ENCODE measurements at regions not wholly inside any gene's neighbourhood (a gene's known extent, or its start where the extent isn't known, plus 50 kb on each side); places are given as distances from the start of the nearest gene placed in this dataset.

DNA sequence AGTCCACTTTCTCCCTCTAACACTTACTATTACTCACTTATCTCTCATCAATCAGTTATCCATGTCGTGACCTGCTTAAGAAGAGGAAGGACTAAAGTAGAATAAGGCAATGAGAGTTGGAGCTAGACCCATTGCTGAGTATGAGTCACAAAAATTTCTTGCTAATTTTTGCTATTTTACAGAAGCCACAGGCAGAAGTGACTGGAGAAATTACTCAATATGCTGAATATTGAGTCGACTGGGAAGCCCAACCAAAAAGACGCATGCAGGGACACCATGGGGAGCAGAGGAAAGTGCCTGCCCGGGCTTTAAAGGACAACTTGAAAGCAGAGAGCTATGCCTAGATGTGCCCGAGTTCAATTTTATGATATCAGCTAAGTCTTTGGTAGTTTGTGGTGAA, 115.4 kb upstream of the FOXG1 start:
- TF ChIP-seq, protein P1, sequence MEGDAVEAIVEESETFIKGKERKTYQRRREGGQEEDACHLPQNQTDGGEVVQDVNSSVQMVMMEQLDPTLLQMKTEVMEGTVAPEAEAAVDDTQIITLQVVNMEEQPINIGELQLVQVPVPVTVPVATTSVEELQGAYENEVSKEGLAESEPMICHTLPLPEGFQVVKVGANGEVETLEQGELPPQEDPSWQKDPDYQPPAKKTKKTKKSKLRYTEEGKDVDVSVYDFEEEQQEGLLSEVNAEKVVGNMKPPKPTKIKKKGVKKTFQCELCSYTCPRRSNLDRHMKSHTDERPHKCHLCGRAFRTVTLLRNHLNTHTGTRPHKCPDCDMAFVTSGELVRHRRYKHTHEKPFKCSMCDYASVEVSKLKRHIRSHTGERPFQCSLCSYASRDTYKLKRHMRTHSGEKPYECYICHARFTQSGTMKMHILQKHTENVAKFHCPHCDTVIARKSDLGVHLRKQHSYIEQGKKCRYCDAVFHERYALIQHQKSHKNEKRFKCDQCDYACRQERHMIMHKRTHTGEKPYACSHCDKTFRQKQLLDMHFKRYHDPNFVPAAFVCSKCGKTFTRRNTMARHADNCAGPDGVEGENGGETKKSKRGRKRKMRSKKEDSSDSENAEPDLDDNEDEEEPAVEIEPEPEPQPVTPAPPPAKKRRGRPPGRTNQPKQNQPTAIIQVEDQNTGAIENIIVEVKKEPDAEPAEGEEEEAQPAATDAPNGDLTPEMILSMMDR (IDR thresholded peaks at IDR 0.05; ENCODE audit: insufficient read depth, low read length, poor library complexity, severe bottlenecking) = no peak
- Histone ChIP-seq H3K4me3 (ENCODE audit: low read depth, low read length) (no peak overlapping the region), H3K27me3 (ENCODE audit: control insufficient read depth, insufficient read depth, low read length) (no peaks in the 10 kb centered on the region), H3K36me3 (ENCODE audit: control insufficient read depth, insufficient read depth, low read length) (no peaks in the 10 kb centered on the region)
- no peak for DNase-seq (ENCODE audit: low read depth)

DNA sequence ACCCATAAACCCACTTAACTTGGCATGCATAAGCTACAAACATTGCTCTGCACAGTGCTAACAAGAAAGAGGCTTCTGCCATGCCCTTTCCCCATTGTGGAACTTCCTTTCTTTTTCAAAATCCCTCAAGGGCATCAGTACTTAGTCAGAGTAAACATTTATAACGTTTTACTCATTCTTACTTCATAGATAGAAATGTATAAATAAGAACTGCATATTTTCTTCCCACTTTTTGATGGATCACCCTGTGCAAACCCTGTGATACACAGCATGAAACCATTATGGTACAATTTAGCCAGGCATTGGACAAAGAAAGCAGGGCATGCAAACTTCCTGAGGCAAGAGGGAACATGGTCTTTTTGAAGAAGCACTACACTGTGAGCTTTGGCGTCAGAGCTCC, 113.8 kb upstream of the FOXG1 start:
- Histone ChIP-seq H3K27me3 (ENCODE audit: control insufficient read depth, insufficient read depth, low read length) (no peaks in the 10 kb centered on the region), H3K4me3 (ENCODE audit: low read depth, low read length) (no peak overlapping the region), H3K36me3 (ENCODE audit: control insufficient read depth, insufficient read depth, low read length) (no peaks in the 10 kb centered on the region)
- TF ChIP-seq, protein P1 (IDR thresholded peaks at IDR 0.05; ENCODE audit: insufficient read depth, low read length, poor library complexity, severe bottlenecking) = no peak
- DNase-seq (ENCODE audit: low read depth) = no peak

DNA sequence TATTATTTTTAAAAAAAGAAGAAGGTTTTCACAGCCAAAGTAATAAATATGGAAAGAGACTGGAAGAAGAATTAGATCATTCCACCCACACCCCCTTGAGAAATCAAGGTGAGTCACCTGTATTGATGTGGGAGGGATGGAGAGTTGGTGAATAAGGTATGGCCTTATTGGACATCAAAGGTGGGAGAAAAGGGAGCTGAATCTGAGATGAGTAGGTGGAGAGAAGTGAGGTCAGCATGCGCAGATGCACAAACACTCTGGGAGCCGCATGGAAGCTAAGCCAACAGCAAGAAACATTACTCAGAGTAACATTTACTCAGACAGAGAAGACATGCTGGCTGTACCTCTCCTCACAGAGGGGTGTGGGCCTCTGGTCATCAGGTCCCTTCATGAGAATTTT, 113.1 kb upstream of the FOXG1 start:
- no peak for DNase-seq (ENCODE audit: low read depth)
- H3K27me3 ChIP-seq (ENCODE audit: control insufficient read depth, insufficient read depth, low read length) = no peaks in the 10 kb centered on the region
- H3K4me3 ChIP-seq (ENCODE audit: low read depth, low read length) = no peak overlapping the region
- TF ChIP-seq, protein P1 (IDR thresholded peaks at IDR 0.05; ENCODE audit: insufficient read depth, low read length, poor library complexity, severe bottlenecking) = no peak
- no peaks in the 10 kb centered on the region for H3K36me3 ChIP-seq (ENCODE audit: control insufficient read depth, insufficient read depth, low read length)

DNA sequence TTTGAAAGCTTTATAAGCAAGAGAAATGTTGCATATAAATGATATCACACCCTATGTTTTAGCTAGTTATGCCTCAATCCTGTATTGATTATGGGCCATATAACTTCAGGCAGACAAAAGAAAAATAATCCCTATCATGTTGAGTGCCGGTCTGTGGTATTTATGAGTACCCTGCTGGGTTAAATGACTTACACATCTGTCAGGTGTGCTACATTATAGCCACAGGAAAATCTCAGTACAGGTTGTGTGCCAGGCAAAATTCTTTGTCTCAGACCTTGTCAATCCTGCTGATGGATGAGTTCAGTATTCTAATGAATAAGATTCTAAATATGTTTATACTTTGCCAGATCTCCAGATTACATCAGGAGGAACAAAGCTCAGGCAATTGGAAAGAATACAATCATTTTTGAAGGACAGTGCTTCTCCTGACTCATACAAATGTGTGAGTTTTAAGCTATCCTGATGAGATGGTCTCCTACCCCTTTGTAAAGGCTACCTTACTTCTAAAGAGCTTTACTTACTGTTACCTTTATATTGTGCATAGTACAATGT, 109.8 kb upstream of the FOXG1 start:
- H3K4me3 ChIP-seq (ENCODE audit: low read depth, low read length) = no peak overlapping the region
- H3K36me3 ChIP-seq (ENCODE audit: control insufficient read depth, insufficient read depth, low read length) = no peaks in the 10 kb centered on the region
- no peaks in the 10 kb centered on the region for H3K27me3 ChIP-seq (ENCODE audit: control insufficient read depth, insufficient read depth, low read length)
- no peak for DNase-seq (ENCODE audit: low read depth)
- TF ChIP-seq, protein P1 (IDR thresholded peaks at IDR 0.05; ENCODE audit: insufficient read depth, low read length, poor library complexity, severe bottlenecking) = no peak

DNA sequence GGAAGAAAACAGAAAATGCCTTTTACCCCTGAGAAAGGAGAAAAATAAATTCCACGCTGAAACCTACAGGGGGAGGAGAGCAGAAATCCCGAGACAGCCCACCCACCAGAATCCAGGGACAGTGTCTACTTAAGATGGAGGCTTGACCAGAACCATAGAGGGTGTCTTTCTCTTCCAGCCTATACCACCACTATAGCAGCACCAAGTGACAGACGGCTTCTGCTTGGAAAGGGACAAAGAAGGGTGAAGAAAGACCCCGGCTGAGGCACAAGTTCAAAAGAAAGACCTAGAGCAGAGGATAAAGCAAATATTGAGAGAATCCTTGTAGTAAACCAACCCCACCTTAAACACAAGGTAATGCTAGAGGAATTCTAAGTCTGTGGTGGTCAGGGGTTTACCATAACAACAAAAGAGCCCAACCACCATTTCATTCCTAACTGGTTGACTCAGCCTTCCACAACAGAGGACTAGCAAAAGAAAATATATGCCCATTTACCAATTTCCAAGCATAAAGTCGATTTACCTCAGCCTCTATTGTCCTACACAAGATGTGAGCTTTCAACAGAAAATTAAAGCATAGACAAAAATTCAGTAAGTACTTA, 105.3 kb upstream of the FOXG1 start:
- Histone ChIP-seq H3K36me3 (ENCODE audit: control insufficient read depth, insufficient read depth, low read length) (no peaks in the 10 kb centered on the region), H3K27me3 (ENCODE audit: control insufficient read depth, insufficient read depth, low read length) (no peaks in the 10 kb centered on the region), H3K4me3 (ENCODE audit: low read depth, low read length) (no peak overlapping the region)
- TF ChIP-seq, protein P1 (IDR thresholded peaks at IDR 0.05; ENCODE audit: insufficient read depth, low read length, poor library complexity, severe bottlenecking) = no peak
- DNase-seq (ENCODE audit: low read depth) = peak; percentile 91

DNA sequence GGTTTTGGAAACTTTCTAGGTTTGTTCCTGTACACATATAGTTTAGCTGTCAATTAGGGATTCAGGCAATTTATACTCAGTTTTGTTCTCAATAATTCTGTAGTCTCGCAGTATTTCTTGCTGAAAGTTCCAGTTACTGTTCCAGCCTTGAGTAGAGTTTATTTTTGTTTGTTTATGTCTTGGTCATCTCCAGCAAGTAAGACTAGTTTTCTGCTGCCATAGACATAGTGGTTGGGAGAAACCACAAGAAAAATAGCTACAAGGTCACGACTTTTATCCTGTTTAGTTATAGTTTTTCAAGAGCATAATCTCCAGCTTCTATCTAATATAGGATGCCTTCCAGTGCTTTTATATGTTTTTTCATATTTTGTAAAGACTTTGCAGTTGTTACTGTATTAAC, 99.6 kb upstream of the FOXG1 start:
- H3K4me3 ChIP-seq (ENCODE audit: low read depth, low read length) = no peak overlapping the region
- no peaks in the 10 kb centered on the region for H3K27me3 ChIP-seq (ENCODE audit: control insufficient read depth, insufficient read depth, low read length)
- TF ChIP-seq, protein P1 (IDR thresholded peaks at IDR 0.05; ENCODE audit: insufficient read depth, low read length, poor library complexity, severe bottlenecking) = no peak
- no peak for DNase-seq (ENCODE audit: low read depth)
- no peaks in the 10 kb centered on the region for H3K36me3 ChIP-seq (ENCODE audit: control insufficient read depth, insufficient read depth, low read length)

Measured in kidney epithelial cell (primary cell).